ENCODE measurements at regions not wholly inside any gene's neighbourhood (a gene's known extent, or its start where the extent isn't known, plus 50 kb on each side); places are given as distances from the start of the nearest gene placed in this dataset.

- Histone ChIP-seq H3K4me3 (ENCODE audit: low read length) (no peak overlapping the region), H3K4me2 (ENCODE audit: low read length) (no peak overlapping the region), H3K9me3 (ENCODE audit: low read length) (no peaks in the 10 kb centered on the region), H3K27me3 (ENCODE audit: insufficient read depth, low read depth, low read length) (no peaks in the 10 kb centered on the region), H3K36me3 (ENCODE audit: insufficient read depth, low read length) (no peaks in the 10 kb centered on the region), H3F3A (ENCODE audit: insufficient read depth, low read length, poor library complexity, severe bottlenecking) (no peaks in the 10 kb centered on the region), H4K20me1 (ENCODE audit: insufficient read depth) (no peaks in the 10 kb centered on the region), H3K27ac (ENCODE audit: low read length) (no peak overlapping the region), H3K9me2 (ENCODE audit: insufficient read depth, low read length) (no peaks in the 10 kb centered on the region), H3K79me2 (replicated peaks; ENCODE audit: insufficient read depth, low read length) (no peaks in the 10 kb centered on the region), H2AFZ (ENCODE audit: low read depth, low read length) (no peak overlapping the region), H3K9ac (ENCODE audit: low read length) (no peak overlapping the region)
- TF ChIP-seq EZH2 (IDR thresholded peaks at IDR 0.05; ENCODE audit: borderline replicate concordance, insufficient read depth, low read length, poor library complexity, severe bottlenecking) (no peak), MXI1 (conservative IDR thresholded peaks at IDR 0.05; ENCODE audit: poor library complexity, severe bottlenecking) (no peak), EP300 (conservative IDR thresholded peaks at IDR 0.05; ENCODE audit: poor library complexity, severe bottlenecking) (no peak), SMC3 (conservative IDR thresholded peaks at IDR 0.05; ENCODE audit: poor library complexity) (no peak), POLR2AphosphoS5 (IDR thresholded peaks at IDR 0.05) (no peak), RAD21 (conservative IDR thresholded peaks at IDR 0.05) (no peak), CTCF (IDR thresholded peaks at IDR 0.05; ENCODE audit: poor library complexity, severe bottlenecking) (no peak), REST (IDR thresholded peaks at IDR 0.05; ENCODE audit: borderline replicate concordance) (no peak), TAF1 (IDR thresholded peaks at IDR 0.05; ENCODE audit: low read depth) (no peak)
Observed at GRCh38 chr5:118768607-118769175, 219.7 kb downstream of the DTWD2 start.

- Histone ChIP-seq H3K27ac (ENCODE audit: low read length) (no peak overlapping the region), H3K9ac (ENCODE audit: low read length) (no peak overlapping the region), H3K9me3 (ENCODE audit: low read length) (no peaks in the 10 kb centered on the region), H3K4me3 (ENCODE audit: low read length) (no peak overlapping the region), H3K79me2 (replicated peaks; ENCODE audit: insufficient read depth, low read length) (no peaks in the 10 kb centered on the region), H3K9me2 (ENCODE audit: insufficient read depth, low read length) (no peaks in the 10 kb centered on the region), H3K4me2 (ENCODE audit: low read length) (no peak overlapping the region), H2AFZ (ENCODE audit: low read depth, low read length) (no peak overlapping the region), H4K20me1 (ENCODE audit: insufficient read depth) (no peaks in the 10 kb centered on the region), H3F3A (ENCODE audit: insufficient read depth, low read length, poor library complexity, severe bottlenecking) (no peaks in the 10 kb centered on the region), H3K36me3 (ENCODE audit: insufficient read depth, low read length) (no peaks in the 10 kb centered on the region), H3K27me3 (ENCODE audit: insufficient read depth, low read depth, low read length) (no peaks in the 10 kb centered on the region)
- TF ChIP-seq REST (IDR thresholded peaks at IDR 0.05; ENCODE audit: borderline replicate concordance) (no peak), RAD21 (conservative IDR thresholded peaks at IDR 0.05) (no peak), MXI1 (conservative IDR thresholded peaks at IDR 0.05; ENCODE audit: poor library complexity, severe bottlenecking) (no peak), EZH2 (IDR thresholded peaks at IDR 0.05; ENCODE audit: borderline replicate concordance, insufficient read depth, low read length, poor library complexity, severe bottlenecking) (no peak), POLR2AphosphoS5 (IDR thresholded peaks at IDR 0.05) (no peak), TAF1 (IDR thresholded peaks at IDR 0.05; ENCODE audit: low read depth) (no peak), CTCF (IDR thresholded peaks at IDR 0.05; ENCODE audit: poor library complexity, severe bottlenecking) (no peak), SMC3 (conservative IDR thresholded peaks at IDR 0.05; ENCODE audit: poor library complexity) (no peak), EP300 (conservative IDR thresholded peaks at IDR 0.05; ENCODE audit: poor library complexity, severe bottlenecking) (no peak)
Observed at GRCh38 chr5:118762291-118762690, 226.1 kb downstream of the DTWD2 start.
